Neuronal stem cell (in vitro differentiated cells): ENCODE measurements at regions not wholly inside any gene's neighbourhood (a gene's known extent, or its start where the extent isn't known, plus 50 kb on each side); places are given as distances from the start of the nearest gene placed in this dataset.

Experiments used
- DNase-seq: peaks from one replicate; pipeline ENCODE4 v3.0.0-alpha.2; 2013; ENCODE audit warnings: low spot score
- H2AFZ ChIP-seq: one replicate; pipeline ENCODE4 v1.6.1; 2013; ENCODE audit warnings: mild to moderate bottlenecking, low read length, inconsistent platforms
- H2AK5ac ChIP-seq: 2 replicates; pipeline ENCODE4 v1.6.1; 2013; ENCODE audit warnings: low read depth, mild to moderate bottlenecking, inconsistent platforms, low read length, moderate library complexity, mixed read lengths
- H2BK120ac ChIP-seq: 2 replicates; pipeline ENCODE4 v1.6.1; 2013; ENCODE audit warnings: low read depth, mild to moderate bottlenecking, inconsistent platforms, low read length, moderate library complexity, mixed read lengths
- H2BK12ac ChIP-seq: one replicate; pipeline ENCODE4 v1.6.1; 2013; ENCODE audit warnings: low read length, inconsistent platforms
- H2BK15ac ChIP-seq: 2 replicates; pipeline ENCODE4 v1.6.1; 2013; ENCODE audit warnings: mild to moderate bottlenecking, low read length, inconsistent platforms, mixed read lengths
- H2BK5ac ChIP-seq: one replicate; pipeline ENCODE4 v1.6.1; 2013; ENCODE audit warnings: inconsistent platforms, mild to moderate bottlenecking, low read length, moderate library complexity
- H3K14ac ChIP-seq: one replicate; pipeline ENCODE4 v1.6.1; 2013; ENCODE audit warnings: low read length, inconsistent platforms
- H3K18ac ChIP-seq: 2 replicates; pipeline ENCODE4 v1.6.1; 2013; ENCODE audit warnings: low read length, inconsistent platforms
- H3K23ac ChIP-seq: 2 replicates; pipeline ENCODE4 v1.6.1; 2013; ENCODE audit warnings: low read depth, mild to moderate bottlenecking, mixed read lengths, low read length, inconsistent platforms; ENCODE audit not compliant: poor library complexity
- H3K27ac ChIP-seq: replicated peaks from 3 replicates; pipeline ENCODE4 v1.5.1; 2013; ENCODE audit warnings: low read length, inconsistent platforms
- H3K27me3 ChIP-seq, 3 experiments: 2 replicates each; pipeline ENCODE4 v1.6.1; 2013; ENCODE audit warnings: low read length in 3 of 3, mild to moderate bottlenecking in 2 of 3, inconsistent platforms in 1 of 3, low read depth in 1 of 3, mixed read lengths in 1 of 3, moderate library complexity in 1 of 3; ENCODE audit not compliant: control insufficient read depth in 3 of 3, insufficient read depth in 3 of 3
- H3K36me3 ChIP-seq, 2 donors: replicated peaks in 1 of 2; 2 replicates each; pipeline ENCODE4 v1.6.1; 2013; ENCODE audit warnings: low read length in 2 of 2; ENCODE audit not compliant: control insufficient read depth in 2 of 2, insufficient read depth in 2 of 2
- H3K4ac ChIP-seq: 2 replicates; pipeline ENCODE4 v1.6.1; 2013; ENCODE audit warnings: inconsistent platforms, mild to moderate bottlenecking, low read length, moderate library complexity
- H3K4me1 ChIP-seq, 2 donors: 1 replicate in 1 of 2; 2 replicates in 1 of 2; pipeline ENCODE4 v1.6.1; 2013; ENCODE audit warnings: low read length in 2 of 2, low read depth in 1 of 2; ENCODE audit not compliant: control insufficient read depth in 2 of 2, insufficient read depth in 1 of 2
- H3K4me2 ChIP-seq: one replicate; pipeline ENCODE4 v1.6.1; 2013; ENCODE audit warnings: mild to moderate bottlenecking, low read length, inconsistent platforms; ENCODE audit not compliant: insufficient read depth, poor library complexity, severe bottlenecking
- H3K4me3 ChIP-seq, 2 donors: 2 replicates each; pipeline ENCODE4 v1.5.1; 2013; ENCODE audit warnings: low read length in 2 of 2, mild to moderate bottlenecking in 2 of 2, inconsistent platforms in 1 of 2, moderate library complexity in 1 of 2
- H3K79me1 ChIP-seq: one replicate; pipeline ENCODE4 v1.6.1; 2013; ENCODE audit warnings: low read depth, mild to moderate bottlenecking, inconsistent platforms, low read length, moderate library complexity
- H3K9ac ChIP-seq: one replicate; pipeline ENCODE4 v1.6.1; 2013; ENCODE audit warnings: mild to moderate bottlenecking, low read depth, low read length, inconsistent platforms; ENCODE audit not compliant: poor library complexity
- H3K9me3 ChIP-seq, 2 donors: replicated peaks in 1 of 2; 2 replicates each; pipeline versions ENCODE3 to v1.6.1; 2013; ENCODE audit warnings: low read length in 2 of 2, mild to moderate bottlenecking in 2 of 2, inconsistent platforms in 1 of 2, low read depth in 1 of 2, mixed read lengths in 1 of 2, moderate library complexity in 1 of 2; ENCODE audit not compliant: control insufficient read depth in 2 of 2, insufficient read depth in 1 of 2
- H4K8ac ChIP-seq: one replicate; pipeline ENCODE4 v1.6.1; 2013; ENCODE audit warnings: low read depth, mild to moderate bottlenecking, inconsistent platforms, low read length, moderate library complexity
- H4K91ac ChIP-seq: one replicate; pipeline ENCODE4 v1.6.1; 2013; ENCODE audit warnings: low read length, low read depth, mild to moderate bottlenecking, inconsistent platforms; ENCODE audit not compliant: poor library complexity
- WGBS, 2 donors: extraction: QIAGEN DNeasy Blood & Tissue Kit; methylation state at CpG; one replicate each; pipeline ENCODE4 v1.1.7; 2013; ENCODE audit warnings: missing lambda C conversion rate in 2 of 2, mixed read lengths in 1 of 2; ENCODE audit not compliant: insufficient read length in 2 of 2, insufficient replicate concordance in 1 of 2; ENCODE audit errors: extremely low coverage in 2 of 2; 5-methylcytosine and 5-hydroxymethylcytosine counted together

DNA sequence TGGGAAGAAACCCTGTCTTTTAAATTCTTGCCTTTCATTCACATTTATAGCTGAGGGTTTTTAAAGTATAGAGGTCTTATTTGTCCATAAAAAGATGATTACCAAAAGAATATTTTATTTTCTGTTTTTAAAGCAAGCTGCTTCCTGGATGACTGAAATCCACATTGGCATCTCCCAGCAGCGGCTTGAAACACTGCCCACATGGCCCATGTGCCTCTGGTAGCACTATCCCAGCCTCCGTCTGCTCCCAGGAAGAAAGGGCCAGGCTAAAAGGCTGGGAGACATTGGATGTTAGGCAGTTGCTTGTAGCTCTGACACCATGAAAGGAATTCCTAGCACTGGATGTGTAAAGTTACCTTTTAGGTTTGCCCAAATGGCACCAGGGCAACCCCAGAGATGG, 169.9 kb upstream of the CACNA1E start:
- Histone ChIP-seq H3K36me3 (no peaks in the 10 kb centered on the region), H3K27me3 (peaks cover 10 to 33% (median 31%) of the 10 kb centered on the region in 3 experiments), H4K91ac (no peak overlapping the region), H2AK5ac (no peak overlapping the region), H3K18ac (no peak overlapping the region), H3K4ac (no peak overlapping the region), H2AFZ (no peak overlapping the region), H3K4me3 (no peak overlapping the region), H3K14ac (no peak overlapping the region), H3K9ac (no peak overlapping the region), H4K8ac (no peak overlapping the region), H2BK12ac (no peak overlapping the region), H3K9me3 (peaks cover 0 to 3% of the 10 kb centered on the region in 2 donors), H2BK15ac (no peak overlapping the region), H3K23ac (no peak overlapping the region), H3K79me1 (no peaks in the 10 kb centered on the region), H3K4me2 (no peak overlapping the region), H3K27ac (no peak overlapping the region), H2BK5ac (no peak overlapping the region), H2BK120ac (no peak overlapping the region), H3K4me1 (peaks cover 8 to 12% of the 10 kb centered on the region in 2 donors)
- no CpG with 5 or more reads among the region's 2 CpGs for WGBS, 2 donors
- no peak for DNase-seq

DNA sequence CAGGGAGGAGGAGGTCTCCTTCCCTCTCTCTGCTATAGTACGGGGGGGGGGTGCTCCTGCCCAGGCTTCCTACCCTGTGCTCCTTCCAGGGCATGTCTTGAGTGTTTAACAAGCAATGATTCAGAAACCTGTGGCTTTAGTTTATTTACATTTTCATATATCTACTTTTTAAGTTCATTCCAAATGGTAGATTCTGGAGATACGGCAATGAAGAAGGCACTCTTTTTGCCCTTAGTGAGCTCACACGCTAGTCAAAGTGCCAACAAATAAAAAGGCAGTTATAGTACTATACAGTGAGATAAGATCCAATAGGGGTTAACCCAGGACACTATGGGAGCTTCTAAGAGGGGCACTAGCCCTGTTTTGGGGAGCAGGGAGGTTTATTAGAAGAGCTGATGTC, 169.3 kb upstream of the CACNA1E start:
- H4K91ac ChIP-seq, result no peak overlapping the region
- no peak overlapping the region for H3K23ac ChIP-seq
- peaks cover 8 to 16% of the 10 kb centered on the region in 2 donors for H3K4me1 ChIP-seq
- H2BK5ac ChIP-seq, result no peak overlapping the region
- H3K9me3 ChIP-seq, result peaks cover 0 to 3% of the 10 kb centered on the region in 2 donors
- no peak overlapping the region for H2BK120ac ChIP-seq
- no peak overlapping the region for H3K18ac ChIP-seq
- H3K9ac ChIP-seq, result no peak overlapping the region
- H3K36me3 ChIP-seq, result no peaks in the 10 kb centered on the region
- H3K27me3 ChIP-seq, result peaks cover 14 to 39% (median 36%) of the 10 kb centered on the region in 3 experiments
- H3K4ac ChIP-seq, result no peak overlapping the region
- no peak overlapping the region for H2AFZ ChIP-seq
- H3K14ac ChIP-seq, result no peak overlapping the region
- DNase-seq, result no peak
- no peak overlapping the region for H2BK15ac ChIP-seq
- no peaks in the 10 kb centered on the region for H3K79me1 ChIP-seq
- no peak overlapping the region for H2BK12ac ChIP-seq
- no peak overlapping the region for H3K27ac ChIP-seq
- H2AK5ac ChIP-seq, result no peak overlapping the region
- H3K4me3 ChIP-seq, result no peak overlapping the region
- WGBS, 2 donors, result no CpG with 5 or more reads among the region's 3 CpGs
- no peak overlapping the region for H4K8ac ChIP-seq
- H3K4me2 ChIP-seq, result no peak overlapping the region

DNA sequence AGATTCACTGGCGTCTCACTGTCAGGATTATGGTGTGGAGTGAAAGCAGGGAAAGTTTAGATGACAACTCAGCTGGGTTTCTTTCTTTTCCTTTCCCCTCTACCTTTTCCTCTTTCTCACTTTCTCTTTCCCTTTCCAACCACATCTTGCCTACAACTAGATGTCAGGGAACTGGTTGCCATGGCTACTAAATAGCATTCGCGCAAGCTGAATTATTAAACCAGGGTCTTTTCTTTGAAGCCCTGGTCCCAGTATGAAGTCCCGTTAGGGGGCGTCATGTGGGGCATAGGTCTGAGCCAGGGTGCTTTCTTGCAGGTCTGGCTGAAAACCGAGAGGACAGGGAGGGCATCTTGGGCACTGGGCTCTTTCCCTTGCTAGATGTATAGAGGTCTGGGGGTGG, 168.4 kb upstream of the CACNA1E start:
- Histone ChIP-seq H3K4ac (no peak overlapping the region), H4K8ac (no peak overlapping the region), H3K27me3 (peaks cover 14 to 48% (median 46%) of the 10 kb centered on the region in 3 experiments), H3K27ac (no peak overlapping the region), H3K4me1 (peaks cover 8 to 16% of the 10 kb centered on the region in 2 donors), H3K9ac (no peak overlapping the region), H3K9me3 (peaks cover 0 to 3% of the 10 kb centered on the region in 2 donors), H2BK15ac (no peak overlapping the region), H3K23ac (no peak overlapping the region), H3K14ac (no peak overlapping the region), H3K36me3 (no peaks in the 10 kb centered on the region), H3K79me1 (no peaks in the 10 kb centered on the region), H2AFZ (no peak overlapping the region), H2BK120ac (no peak overlapping the region), H3K4me2 (no peak overlapping the region), H2BK12ac (no peak overlapping the region), H3K18ac (no peak overlapping the region), H4K91ac (no peak overlapping the region), H2AK5ac (no peak overlapping the region), H3K4me3 (no peak overlapping the region), H2BK5ac (no peak overlapping the region)
- WGBS, 2 donors, result no CpG with 5 or more reads among the region's 6 CpGs
- DNase-seq, result no peak

DNA sequence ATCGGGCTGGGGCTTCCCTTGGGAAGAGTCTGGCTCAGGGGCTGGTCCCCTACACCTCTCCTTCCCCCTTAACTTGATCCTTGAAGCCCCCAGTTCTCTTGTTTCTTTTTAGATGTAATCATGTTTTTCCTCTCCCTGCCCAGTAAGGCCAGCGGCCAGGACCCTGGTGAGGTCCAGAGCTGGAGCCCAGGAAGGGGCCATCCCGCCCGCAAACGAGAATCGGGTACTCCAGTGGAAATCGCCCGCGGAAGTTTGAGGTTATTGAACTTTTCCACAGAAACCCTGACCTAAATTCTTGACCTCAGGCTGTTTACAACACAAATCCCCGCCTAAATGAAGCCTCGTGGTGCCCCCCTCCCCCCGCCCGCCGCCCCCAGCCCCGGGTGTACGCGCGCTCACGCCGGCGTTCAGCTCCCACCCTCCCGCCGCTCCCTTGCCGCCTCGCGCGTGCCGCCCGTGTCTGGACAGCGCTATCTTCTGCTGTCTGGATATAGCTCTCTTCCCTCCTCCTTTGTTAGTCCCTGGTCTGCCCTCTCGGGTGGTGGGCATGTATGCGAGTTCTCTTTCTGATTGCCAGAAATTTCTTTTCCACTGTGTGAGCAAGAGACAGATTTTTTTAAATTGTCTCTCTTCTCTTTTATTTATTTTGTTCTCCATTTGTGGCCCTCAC, 165.9 kb upstream of the CACNA1E start:
- no peak overlapping the region for H2AFZ ChIP-seq
- no peaks in the 10 kb centered on the region for H3K79me1 ChIP-seq
- peak overlapping the region; percentile 82 for H3K4me2 ChIP-seq
- H3K27ac ChIP-seq, result no peak overlapping the region
- no peaks in the 10 kb centered on the region for H3K36me3 ChIP-seq
- H3K14ac ChIP-seq, result no peak overlapping the region
- peaks cover 0 to 3% of the 10 kb centered on the region in 2 donors for H3K9me3 ChIP-seq
- no peak overlapping the region for H3K9ac ChIP-seq
- DNase-seq, result no peak
- H4K91ac ChIP-seq, result no peak overlapping the region
- H2BK120ac ChIP-seq, result no peak overlapping the region
- H3K4me1 ChIP-seq, result peaks cover 8 to 16% of the 10 kb centered on the region in 2 donors
- WGBS, 2 donors, result no CpG with 5 or more reads among the region's 32 CpGs
- H3K18ac ChIP-seq, result no peak overlapping the region
- H2BK15ac ChIP-seq, result no peak overlapping the region
- H2BK12ac ChIP-seq, result no peak overlapping the region
- no peak overlapping the region for H3K4ac ChIP-seq
- no peak overlapping the region for H2AK5ac ChIP-seq
- H4K8ac ChIP-seq, result no peak overlapping the region
- H3K4me3 ChIP-seq, result no peak overlapping the region
- H3K27me3 ChIP-seq, result peaks cover 14 to 62% (median 51%) of the 10 kb centered on the region in 3 experiments
- H3K23ac ChIP-seq, result no peak overlapping the region
- no peak overlapping the region for H2BK5ac ChIP-seq
